Liver (tissue), 8 donors: ENCODE measurements at regions not wholly inside any gene's neighbourhood (a gene's known extent, or its start where the extent isn't known, plus 50 kb on each side); places are given as distances from the start of the nearest gene placed in this dataset.
A peak's percentile ranks its signal among the peaks of the same experiment; 100 is the strongest.

ENCODE experiments used
- DNase-seq: peaks from one replicate; pipeline ENCODE4 v3.0.0-alpha.2; 2017; ENCODE audit warnings: low spot score
- H3K27ac ChIP-seq, 2 donors: one replicate each; pipeline ENCODE4 v1.7.0; 2013; ENCODE audit warnings: inconsistent platforms in 2 of 2, low read length in 2 of 2, control low read depth in 1 of 2, low read depth in 1 of 2, mild to moderate bottlenecking in 1 of 2
- H3K27me3 ChIP-seq, 4 donors: one replicate each; pipeline versions ENCODE4 v1.6.1 to v1.7.0; 2013; ENCODE audit warnings: low read length in 3 of 4, inconsistent platforms in 1 of 4, mild to moderate bottlenecking in 1 of 4, moderate library complexity in 1 of 4; ENCODE audit not compliant: control insufficient read depth in 4 of 4, insufficient read depth in 4 of 4
- H3K36me3 ChIP-seq, 4 donors: one replicate each; pipeline versions ENCODE4 v1.6.1 to v1.7.0; 2013; ENCODE audit warnings: low read length in 3 of 4, mild to moderate bottlenecking in 3 of 4, low read depth in 1 of 4, moderate library complexity in 1 of 4; ENCODE audit not compliant: control insufficient read depth in 4 of 4, insufficient read depth in 3 of 4
- H3K4me1 ChIP-seq, 4 donors: one replicate each; pipeline versions ENCODE4 v1.6.1 to v1.7.0; 2013; ENCODE audit warnings: low read length in 3 of 4, mild to moderate bottlenecking in 3 of 4, moderate library complexity in 1 of 4; ENCODE audit not compliant: control insufficient read depth in 4 of 4, insufficient read depth in 4 of 4
- H3K4me3 ChIP-seq, 3 donors: one replicate each; pipeline versions ENCODE4 v1.6.1 to v1.7.0; 2013; ENCODE audit warnings: low read length in 3 of 3, control low read depth in 1 of 3, low read depth in 1 of 3, mild to moderate bottlenecking in 1 of 3
- H3K9ac ChIP-seq, 2 donors: one replicate each; pipeline ENCODE4 v1.7.0; 2013; ENCODE audit warnings: low read length in 2 of 2, mild to moderate bottlenecking in 2 of 2, moderate library complexity in 2 of 2, control low read depth in 1 of 2, low read depth in 1 of 2
- H3K9me3 ChIP-seq, 4 donors: one replicate each; pipeline versions ENCODE4 v1.6.1 to v1.7.0; 2013; ENCODE audit warnings: low read length in 3 of 4; ENCODE audit not compliant: control insufficient read depth in 4 of 4
- EGR1 ChIP-seq, 2 donors: IDR thresholded peaks; 2 replicates each; pipeline ENCODE4 v1.6.1; 2016 to 2018; ENCODE audit warnings: antibody characterized with exemption in 2 of 2, low read depth in 2 of 2
- FOXA2 ChIP-seq: IDR thresholded peaks from 2 replicates; pipeline ENCODE4 v1.6.1; 2016; ENCODE audit warnings: antibody characterized with exemption
- HNF4A ChIP-seq, 2 donors: conservative IDR thresholded peaks; 2 replicates each; pipeline ENCODE4 v1.6.1; 2016; ENCODE audit warnings: antibody characterized with exemption in 2 of 2, mild to moderate bottlenecking in 2 of 2
- HNF4G ChIP-seq: IDR thresholded peaks from 2 replicates; pipeline ENCODE4 v1.6.1; 2016; ENCODE audit warnings: antibody characterized with exemption
- JUND ChIP-seq, 2 donors: IDR thresholded peaks; 2 replicates each; pipeline ENCODE4 v1.6.1; 2016; ENCODE audit warnings: antibody characterized with exemption in 2 of 2
- MAX ChIP-seq: IDR thresholded peaks from 2 replicates; pipeline ENCODE4 v1.6.1; 2016; ENCODE audit warnings: antibody characterized with exemption
- NR2F2 ChIP-seq: IDR thresholded peaks from 2 replicates; pipeline ENCODE4 v1.6.1; 2016; ENCODE audit warnings: antibody characterized with exemption
- REST ChIP-seq: IDR thresholded peaks from 2 replicates; pipeline ENCODE4 v1.6.1; 2016; ENCODE audit warnings: antibody characterized with exemption, mild to moderate bottlenecking
- YY1 ChIP-seq: IDR thresholded peaks from 2 replicates; pipeline ENCODE4 v1.6.1; 2016; ENCODE audit warnings: antibody characterized with exemption, mild to moderate bottlenecking
- ZBTB33 ChIP-seq: IDR thresholded peaks from 2 replicates; pipeline ENCODE4 v1.6.1; 2016; ENCODE audit warnings: antibody characterized with exemption
- WGBS: extraction: QIAGEN DNeasy Blood & Tissue Kit; methylation state at CpG from one replicate; pipeline ENCODE4 v1.1.7; 2013; 5-methylcytosine and 5-hydroxymethylcytosine counted together
- small RNA-seq: library from RNA; depleted of rRNA; stranded (forward); fragments of <200 nt; gene quantifications from one replicate; pipeline ENCODE3, GENCODE V24; 2014
- donor health status: healthy.
- donor health status: healthy.
- donor health status: healthy.
- donor health status: healthy.

GRCh38 chr10:43026039-43026973, 50.6 kb upstream of the RET start:
- H3K4me3 ChIP-seq = peak overlapping the region in 1 of 3 donors; percentile 18
- no peaks in the 10 kb centered on the region for H3K27me3 ChIP-seq
- no peak for DNase-seq
- no peaks in the 10 kb centered on the region for H3K36me3 ChIP-seq
- H3K4me1 ChIP-seq = peaks cover 0 to 12% (median 9%) of the 10 kb centered on the region in 4 donors
- H3K27ac ChIP-seq = no peak overlapping the region
- H3K9me3 ChIP-seq = no peaks in the 10 kb centered on the region
- TF ChIP-seq JUND (IDR thresholded peaks at IDR 0.05) (no peak), NR2F2 (no peak), YY1 (no peak), FOXA2 (no peak), REST (no peak), ZBTB33 (no peak), EGR1 (IDR thresholded peaks at IDR 0.05; ENCODE audit: low read depth in 2 of 2) (no peak), MAX (no peak), HNF4A (conservative IDR thresholded peaks at IDR 0.05) (no peak), HNF4G (no peak)
- WGBS = 25% methylated on average over 41 of the region's 41 CpGs
- H3K9ac ChIP-seq = no peak overlapping the region

Small RNAs in the stretch of these regions (small RNA-seq; reads per million reads assigned to genes)
- 0.07 reads per million for gene MIR5100
